Fibroblast of pulmonary artery (primary cell): ENCODE measurements at regions not wholly inside any gene's neighbourhood (a gene's known extent, or its start where the extent isn't known, plus 50 kb on each side); places are given as distances from the start of the nearest gene placed in this dataset.

Source experiments
- DNase-seq: peaks from one replicate; pipeline ENCODE4 v3.0.0-alpha.2; 2010; ENCODE audit warnings: low read depth
- H3K4me3 ChIP-seq: replicated peaks from 2 replicates; pipeline ENCODE4 v1.5.1; 2011; ENCODE audit warnings: low read depth, mild to moderate bottlenecking, control low read depth, low read length, moderate library complexity
- TF ChIP-seq, protein P1 (sequence below): IDR thresholded peaks from 2 replicates; pipeline ENCODE4 v1.5.1; 2011; ENCODE audit warnings: mild to moderate bottlenecking, control low read depth, low read length, inconsistent platforms; ENCODE audit errors: missing control alignments

- H3K4me3 ChIP-seq = no peak overlapping the region
- no peak for DNase-seq
- TF ChIP-seq, protein P1, sequence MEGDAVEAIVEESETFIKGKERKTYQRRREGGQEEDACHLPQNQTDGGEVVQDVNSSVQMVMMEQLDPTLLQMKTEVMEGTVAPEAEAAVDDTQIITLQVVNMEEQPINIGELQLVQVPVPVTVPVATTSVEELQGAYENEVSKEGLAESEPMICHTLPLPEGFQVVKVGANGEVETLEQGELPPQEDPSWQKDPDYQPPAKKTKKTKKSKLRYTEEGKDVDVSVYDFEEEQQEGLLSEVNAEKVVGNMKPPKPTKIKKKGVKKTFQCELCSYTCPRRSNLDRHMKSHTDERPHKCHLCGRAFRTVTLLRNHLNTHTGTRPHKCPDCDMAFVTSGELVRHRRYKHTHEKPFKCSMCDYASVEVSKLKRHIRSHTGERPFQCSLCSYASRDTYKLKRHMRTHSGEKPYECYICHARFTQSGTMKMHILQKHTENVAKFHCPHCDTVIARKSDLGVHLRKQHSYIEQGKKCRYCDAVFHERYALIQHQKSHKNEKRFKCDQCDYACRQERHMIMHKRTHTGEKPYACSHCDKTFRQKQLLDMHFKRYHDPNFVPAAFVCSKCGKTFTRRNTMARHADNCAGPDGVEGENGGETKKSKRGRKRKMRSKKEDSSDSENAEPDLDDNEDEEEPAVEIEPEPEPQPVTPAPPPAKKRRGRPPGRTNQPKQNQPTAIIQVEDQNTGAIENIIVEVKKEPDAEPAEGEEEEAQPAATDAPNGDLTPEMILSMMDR = no peak
These were observed 537.3 kb upstream of the MCTP2 start for GRCh38 chr15:93694033-93694432.

DNA sequence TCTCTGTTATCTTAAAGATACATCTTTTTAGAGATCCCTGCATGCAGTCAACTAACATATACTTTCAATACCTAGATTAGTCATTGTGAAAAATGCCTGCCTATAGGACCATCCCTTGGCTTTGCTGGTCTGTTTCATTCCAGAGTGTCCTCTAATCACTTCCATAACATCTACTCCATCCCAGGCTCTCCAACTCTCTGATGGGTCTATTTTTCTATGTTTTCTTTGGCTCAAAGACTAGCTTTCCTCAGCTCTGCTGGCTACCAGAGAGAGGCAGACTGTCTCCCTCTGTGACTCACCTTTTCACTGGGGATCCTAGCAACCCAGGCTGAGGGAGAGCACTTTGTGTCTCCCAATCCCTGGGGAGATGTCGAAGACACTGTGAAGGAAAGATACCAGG lies 547.7 kb upstream of the MCTP2 start:
- TF ChIP-seq, protein P1 = no peak
- no peak for DNase-seq
- no peak overlapping the region for H3K4me3 ChIP-seq

DNA sequence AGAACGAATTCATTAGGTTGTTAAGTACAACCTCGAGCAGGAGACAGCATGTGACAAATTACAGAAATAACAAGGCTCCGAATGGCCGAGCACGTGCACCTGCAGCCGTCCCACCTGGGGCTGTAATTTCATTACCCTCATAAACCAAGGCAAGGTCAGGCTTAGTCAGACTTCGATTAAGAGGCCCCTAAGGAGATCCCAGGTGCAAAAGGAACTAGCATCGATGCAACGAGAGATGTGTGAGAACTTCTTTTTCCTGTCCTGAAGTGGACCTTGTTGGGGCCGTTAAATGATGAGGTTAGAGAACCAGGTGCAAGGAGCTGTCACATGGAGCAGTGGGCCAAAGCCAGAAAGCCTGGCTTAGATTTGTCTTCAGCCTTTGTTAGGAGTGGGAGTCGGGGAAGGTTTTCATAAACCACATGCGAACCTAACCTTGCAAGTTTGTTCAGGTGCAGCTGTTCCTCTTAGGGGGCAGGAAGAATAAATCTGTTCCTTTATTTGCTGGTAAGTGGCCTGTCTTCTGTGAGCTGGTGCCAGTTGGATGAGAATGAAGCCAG lies 559.9 kb upstream of the MCTP2 start:
- DNase-seq = no peak
- H3K4me3 ChIP-seq = no peak overlapping the region
- TF ChIP-seq, protein P1 = no peak

GRCh38 chr15:93670931-93671330 lies 560.4 kb upstream of the MCTP2 start:
- H3K4me3 ChIP-seq = no peak overlapping the region
- TF ChIP-seq, protein P1 = no peak
- no peak for DNase-seq

- no peak overlapping the region for H3K4me3 ChIP-seq
- TF ChIP-seq, protein P1 = no peak
- no peak for DNase-seq
These were observed 567.0 kb upstream of the MCTP2 start for GRCh38 chr15:93664213-93664956.

- H3K4me3 ChIP-seq = no peak overlapping the region
- TF ChIP-seq, protein P1 = no peak
- no peak for DNase-seq
These were observed 569.0 kb upstream of the MCTP2 start for GRCh38 chr15:93662162-93662885.
